Mucosa of descending colon (tissue), 3 donors: ENCODE measurements at regions not wholly inside any gene's neighbourhood (a gene's known extent, or its start where the extent isn't known, plus 50 kb on each side); places are given as distances from the start of the nearest gene placed in this dataset.

Experiments
- ATAC-seq: fragments of 200-7000 bp; cut with Tn5 transposase; one replicate; pipeline ENCODE4 v1.9.1; 2020; ENCODE audit warnings: mild to moderate bottlenecking, moderate library complexity
- DNase-seq, 3 donors: peaks; one replicate each; pipeline ENCODE4 v3.0.0-alpha.2; 2020
- H3K36me3 ChIP-seq: fragments of 200-600 bp; one replicate; pipeline ENCODE4 v1.8.0; 2021; ENCODE audit warnings: low read depth, mild to moderate bottlenecking
- H3K4me1 ChIP-seq: fragments of 200-600 bp; one replicate; pipeline ENCODE4 v1.8.0; 2021; ENCODE audit warnings: low read depth, mild to moderate bottlenecking
- H3K4me3 ChIP-seq: fragments of 200-600 bp; one replicate; pipeline ENCODE4 v1.8.0; 2021; ENCODE audit warnings: mild to moderate bottlenecking
- H3K9me3 ChIP-seq: fragments of 200-600 bp; one replicate; pipeline ENCODE4 v1.8.0; 2021; ENCODE audit warnings: mild to moderate bottlenecking
- intact Hi-C, 2 donors: fragments of 100-400 bp; cut with DNase I in 1 of 2; cut with micrococcal nuclease in 1 of 2; formaldehyde crosslinking; loops; one replicate each; pipeline versions ENCODE4 v1.11.0 to v1.11.1; 2022; cut with DNase I, micrococcal nuclease
- TF ChIP-seq, protein P1 (sequence below): fragments of 200-600 bp; IDR thresholded peaks from one replicate; pipeline ENCODE4 v1.8.0; 2022; ENCODE audit warnings: antibody characterized with exemption, mild to moderate bottlenecking
- donor health status: DM: no; HTN: no; CAD: no; lungs with moderate emphysema.
- donor health status: DM: no; HTN: no; CAD: no.
- donor health status: DM: no; HTN: yes; CAD: no.

GRCh38 chr15:100786901-100787566, 92.6 kb upstream of the ALDH1A3 start:
- no peaks in the 10 kb centered on the region for H3K36me3 ChIP-seq
- no peak overlapping the region for H3K4me3 ChIP-seq
- DNase-seq (no peak), ATAC-seq (no peak)
- intact Hi-C loops: no loop called here
- no peaks in the 10 kb centered on the region for H3K4me1 ChIP-seq
- no peaks in the 10 kb centered on the region for H3K9me3 ChIP-seq
- TF ChIP-seq, protein P1, sequence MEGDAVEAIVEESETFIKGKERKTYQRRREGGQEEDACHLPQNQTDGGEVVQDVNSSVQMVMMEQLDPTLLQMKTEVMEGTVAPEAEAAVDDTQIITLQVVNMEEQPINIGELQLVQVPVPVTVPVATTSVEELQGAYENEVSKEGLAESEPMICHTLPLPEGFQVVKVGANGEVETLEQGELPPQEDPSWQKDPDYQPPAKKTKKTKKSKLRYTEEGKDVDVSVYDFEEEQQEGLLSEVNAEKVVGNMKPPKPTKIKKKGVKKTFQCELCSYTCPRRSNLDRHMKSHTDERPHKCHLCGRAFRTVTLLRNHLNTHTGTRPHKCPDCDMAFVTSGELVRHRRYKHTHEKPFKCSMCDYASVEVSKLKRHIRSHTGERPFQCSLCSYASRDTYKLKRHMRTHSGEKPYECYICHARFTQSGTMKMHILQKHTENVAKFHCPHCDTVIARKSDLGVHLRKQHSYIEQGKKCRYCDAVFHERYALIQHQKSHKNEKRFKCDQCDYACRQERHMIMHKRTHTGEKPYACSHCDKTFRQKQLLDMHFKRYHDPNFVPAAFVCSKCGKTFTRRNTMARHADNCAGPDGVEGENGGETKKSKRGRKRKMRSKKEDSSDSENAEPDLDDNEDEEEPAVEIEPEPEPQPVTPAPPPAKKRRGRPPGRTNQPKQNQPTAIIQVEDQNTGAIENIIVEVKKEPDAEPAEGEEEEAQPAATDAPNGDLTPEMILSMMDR: no peak

DNA sequence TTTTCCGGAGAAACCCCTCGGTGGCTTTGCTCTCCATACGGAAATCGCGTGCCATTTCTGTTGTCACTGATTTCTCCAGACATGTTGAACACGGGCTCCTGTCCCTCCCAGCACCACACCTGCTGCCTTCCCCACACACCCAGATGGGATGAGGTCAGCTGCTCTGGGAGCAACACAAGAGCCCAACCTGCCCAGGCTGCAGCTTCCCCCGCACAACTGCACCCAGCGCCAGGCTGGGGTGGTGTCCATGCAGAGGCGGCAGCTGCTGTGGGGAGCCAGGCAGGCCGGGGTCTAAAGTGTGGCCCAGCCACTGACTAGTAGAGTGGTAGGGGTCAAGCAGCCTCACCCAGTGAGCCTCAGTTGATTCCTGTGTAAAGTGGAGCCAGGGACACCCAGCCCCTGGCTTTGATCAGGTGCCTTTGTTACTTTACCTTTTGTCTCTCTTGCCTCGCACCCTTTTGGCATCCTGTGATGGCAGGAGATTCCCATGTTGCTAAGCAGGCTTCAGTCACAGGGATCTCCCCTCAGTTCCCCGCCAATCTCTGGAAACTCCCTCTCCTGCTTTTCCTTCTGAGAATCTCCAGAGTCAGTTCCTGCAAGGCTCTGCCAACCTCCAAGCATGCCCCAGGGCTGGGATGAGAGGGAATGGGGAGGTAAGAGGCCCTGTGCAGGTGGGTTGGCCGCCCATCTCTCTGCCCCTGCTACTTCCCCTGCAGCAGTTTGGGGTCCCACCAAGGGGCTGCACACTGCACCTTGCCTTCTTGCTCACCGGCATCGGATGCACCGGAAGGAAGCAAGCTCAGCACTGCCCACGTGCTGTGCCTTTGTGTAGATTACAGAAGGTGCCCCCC, 91.8 kb upstream of the ALDH1A3 start:
- Histone ChIP-seq H3K9me3 (no peaks in the 10 kb centered on the region), H3K4me3 (no peak overlapping the region), H3K36me3 (no peaks in the 10 kb centered on the region), H3K4me1 (no peaks in the 10 kb centered on the region)
- ATAC-seq: no peak
- DNase-seq: no peak
- intact Hi-C loops: no loop called here
- TF ChIP-seq, protein P1: no peak

GRCh38 chr15:100788418-100789105, 91.1 kb upstream of the ALDH1A3 start:
- no peaks in the 10 kb centered on the region for H3K4me1 ChIP-seq
- ATAC-seq (no peak), DNase-seq (no peak)
- TF ChIP-seq, protein P1: no peak
- H3K36me3 ChIP-seq: no peaks in the 10 kb centered on the region
- H3K9me3 ChIP-seq: no peaks in the 10 kb centered on the region
- H3K4me3 ChIP-seq: no peak overlapping the region
- intact Hi-C loops: no loop called here

- H3K36me3 ChIP-seq: no peaks in the 10 kb centered on the region
- intact Hi-C loops: no loop called here
- H3K4me1 ChIP-seq: no peaks in the 10 kb centered on the region
- TF ChIP-seq, protein P1: no peak
- ATAC-seq (no peak), DNase-seq (no peak)
- H3K4me3 ChIP-seq: no peak overlapping the region
- H3K9me3 ChIP-seq: no peaks in the 10 kb centered on the region
Observed at GRCh38 chr15:100790786-100791265, 88.8 kb upstream of the ALDH1A3 start.

- no peaks in the 10 kb centered on the region for H3K36me3 ChIP-seq
- H3K4me3 ChIP-seq: no peak overlapping the region
- ATAC-seq (no peak), DNase-seq (no peak)
- intact Hi-C loops: no loop called here
- no peaks in the 10 kb centered on the region for H3K9me3 ChIP-seq
- no peaks in the 10 kb centered on the region for H3K4me1 ChIP-seq
- TF ChIP-seq, protein P1: no peak
Observed at GRCh38 chr15:100794008-100794407, 85.6 kb upstream of the ALDH1A3 start.
